Gastrocnemius medialis (tissue), 4 donors: ENCODE measurements at regions not wholly inside any gene's neighbourhood (a gene's known extent, or its start where the extent isn't known, plus 50 kb on each side); places are given as distances from the start of the nearest gene placed in this dataset.

Source experiments
- POLR2A ChIP-seq, 2 donors: fragments of 450-650 bp; IDR thresholded peaks; one replicate each; pipeline ENCODE4 v1.6.1; 2017; ENCODE audit warnings: antibody characterized with exemption in 2 of 2, mild to moderate bottlenecking in 2 of 2, moderate library complexity in 2 of 2
- TF ChIP-seq, protein P1 (sequence below), 5 experiments: fragments of 450-650 bp in 3 of 5; fragments of 200-600 bp in 2 of 5; sonication (generic) in 2 of 5; IDR thresholded peaks in 4 of 5; conservative IDR thresholded peaks in 1 of 5; 1 replicate in 4 of 5; 2 replicates in 1 of 5; pipeline ENCODE4 v1.5.1; 2016 to 2019; ENCODE audit warnings: antibody characterized with exemption in 5 of 5, mild to moderate bottlenecking in 3 of 5, moderate library complexity in 3 of 5

DNA sequence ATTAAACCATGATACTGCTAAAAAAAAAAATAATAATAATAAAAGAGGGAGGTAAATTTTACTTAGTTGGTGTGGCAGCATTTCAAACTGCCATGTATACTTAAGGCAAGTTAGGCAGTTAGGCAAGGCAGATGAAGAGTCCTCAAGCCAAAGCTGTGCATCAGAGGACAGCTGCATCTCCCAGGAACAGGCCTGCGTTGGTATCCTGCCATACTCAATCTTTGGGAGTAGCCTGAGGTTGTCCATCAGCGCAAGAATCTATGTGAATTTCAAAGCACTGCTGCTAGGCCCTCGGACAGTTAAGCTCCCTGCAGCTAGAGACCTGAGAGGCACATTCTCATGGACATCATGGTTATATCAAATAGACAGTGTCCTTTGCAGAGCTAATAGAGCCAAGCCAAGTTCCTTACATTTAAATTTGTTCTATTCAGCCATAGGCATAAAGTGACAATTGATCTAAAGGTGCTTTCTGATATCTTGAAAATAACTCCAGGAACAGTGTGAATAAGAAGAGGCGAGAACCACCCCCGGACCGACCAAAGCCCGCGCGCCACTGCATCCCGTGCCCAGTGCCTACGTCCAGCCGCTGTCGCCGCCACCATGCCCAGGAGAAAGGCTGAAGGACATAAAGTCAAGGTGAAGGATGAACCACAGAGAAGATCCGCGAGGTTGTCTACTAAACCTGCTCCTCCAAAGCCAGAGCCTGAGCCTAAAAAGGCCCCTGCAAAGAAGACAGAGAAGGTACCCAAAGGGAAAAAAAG is 310.6 kb downstream of the SEMA3D start:
- TF ChIP-seq POLR2A (IDR thresholded peaks at IDR 0.05): no peak
- TF ChIP-seq, protein P1, sequence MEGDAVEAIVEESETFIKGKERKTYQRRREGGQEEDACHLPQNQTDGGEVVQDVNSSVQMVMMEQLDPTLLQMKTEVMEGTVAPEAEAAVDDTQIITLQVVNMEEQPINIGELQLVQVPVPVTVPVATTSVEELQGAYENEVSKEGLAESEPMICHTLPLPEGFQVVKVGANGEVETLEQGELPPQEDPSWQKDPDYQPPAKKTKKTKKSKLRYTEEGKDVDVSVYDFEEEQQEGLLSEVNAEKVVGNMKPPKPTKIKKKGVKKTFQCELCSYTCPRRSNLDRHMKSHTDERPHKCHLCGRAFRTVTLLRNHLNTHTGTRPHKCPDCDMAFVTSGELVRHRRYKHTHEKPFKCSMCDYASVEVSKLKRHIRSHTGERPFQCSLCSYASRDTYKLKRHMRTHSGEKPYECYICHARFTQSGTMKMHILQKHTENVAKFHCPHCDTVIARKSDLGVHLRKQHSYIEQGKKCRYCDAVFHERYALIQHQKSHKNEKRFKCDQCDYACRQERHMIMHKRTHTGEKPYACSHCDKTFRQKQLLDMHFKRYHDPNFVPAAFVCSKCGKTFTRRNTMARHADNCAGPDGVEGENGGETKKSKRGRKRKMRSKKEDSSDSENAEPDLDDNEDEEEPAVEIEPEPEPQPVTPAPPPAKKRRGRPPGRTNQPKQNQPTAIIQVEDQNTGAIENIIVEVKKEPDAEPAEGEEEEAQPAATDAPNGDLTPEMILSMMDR (IDR thresholded peaks at IDR 0.05 in 4 of 5, conservative IDR thresholded peaks at IDR 0.05 in 1 of 5): no peak
